Tibial nerve (tissue), 4 donors: ENCODE measurements at regions not wholly inside any gene's neighbourhood (a gene's known extent, or its start where the extent isn't known, plus 50 kb on each side); places are given as distances from the start of the nearest gene placed in this dataset.

Source experiments
- DNase-seq, 2 donors: peaks; one replicate each; pipeline ENCODE4 v3.0.0-alpha.2; 2019; ENCODE audit warnings: low spot score in 2 of 2
- H3K27ac ChIP-seq, 4 donors: fragments of 200-600 bp; sonication (generic) in 3 of 4; one replicate each; pipeline ENCODE4 v1.5.1; 2017 to 2019; ENCODE audit warnings: mild to moderate bottlenecking in 1 of 4
- H3K27me3 ChIP-seq, 2 donors: fragments of 200-600 bp; sonication (generic) in 1 of 2; one replicate each; pipeline versions ENCODE4 v1.5.1 to v1.6.0; 2017 to 2019
- H3K36me3 ChIP-seq, 3 donors: fragments of 200-600 bp; sonication (generic); one replicate each; pipeline ENCODE4 v1.5.1; 2018 to 2019
- H3K4me1 ChIP-seq, 4 donors: fragments of 200-600 bp; sonication (generic) in 3 of 4; one replicate each; pipeline ENCODE4 v1.5.1; 2017 to 2019
- H3K4me3 ChIP-seq, 4 donors: fragments of 200-600 bp; sonication (generic) in 3 of 4; one replicate each; pipeline ENCODE4 v1.5.1; 2017 to 2019; ENCODE audit warnings: mild to moderate bottlenecking in 1 of 4, moderate library complexity in 1 of 4
- H3K9me3 ChIP-seq, 4 donors: fragments of 200-600 bp; sonication (generic) in 3 of 4; one replicate each; pipeline ENCODE4 v1.5.1; 2017 to 2019
- CTCF ChIP-seq, 5 experiments: fragments of 200-600 bp in 3 of 5; fragments of 450-650 bp in 2 of 5; sonication (generic) in 3 of 5; IDR thresholded peaks; one replicate each; pipeline ENCODE4 v1.5.1; 2016 to 2019; ENCODE audit warnings: antibody characterized with exemption in 5 of 5, mild to moderate bottlenecking in 3 of 5, moderate library complexity in 2 of 5
- EP300 ChIP-seq, 2 donors: sonication (generic); formaldehyde crosslinking; IDR thresholded peaks; one replicate each; pipeline ENCODE4 v1.6.1; 2017; ENCODE audit warnings: antibody characterized with exemption in 2 of 2, mild to moderate bottlenecking in 1 of 2
- POLR2A ChIP-seq, 2 donors: fragments of 450-650 bp; IDR thresholded peaks; one replicate each; pipeline ENCODE4 v1.6.1; 2017; ENCODE audit warnings: antibody characterized with exemption in 2 of 2, mild to moderate bottlenecking in 2 of 2, moderate library complexity in 2 of 2
- WGBS, 2 donors: methylation state at CpG; one replicate each; pipeline ENCODE4 v1.1.5; 2018; 5-methylcytosine and 5-hydroxymethylcytosine counted together

- no peaks in the 10 kb centered on the region for H3K27me3 ChIP-seq
- H3K4me1 ChIP-seq: no peaks in the 10 kb centered on the region
- no peak for TF ChIP-seq POLR2A (IDR thresholded peaks at IDR 0.05)
- H3K4me3 ChIP-seq: no peak overlapping the region
- H3K36me3 ChIP-seq: no peaks in the 10 kb centered on the region
- DNase-seq: no peak
- peaks cover 0 to 4% (median 0%) of the 10 kb centered on the region in 4 donors for H3K9me3 ChIP-seq
- WGBS, 2 donors: 83 to 86% methylated on average over 2 of the region's 2 CpGs
- H3K27ac ChIP-seq: no peak overlapping the region
These were observed 806.4 kb downstream of the GALR1 start for GRCh38 chr18:78056011-78056410.

GRCh38 chr18:78069784-78070664 lies 820.4 kb downstream of the GALR1 start:
- H3K4me1 ChIP-seq: peaks cover 0 to 21% (median 3%) of the 10 kb centered on the region in 4 donors
- H3K36me3 ChIP-seq: no peaks in the 10 kb centered on the region
- H3K4me3 ChIP-seq: no peak overlapping the region
- peak overlapping the region in 2 of 4 donors; percentile 3 to 33 for H3K27ac ChIP-seq
- 43 to 45% methylated on average over 13 of the region's 13 CpGs for WGBS, 2 donors
- no peaks in the 10 kb centered on the region for H3K9me3 ChIP-seq
- DNase-seq: peak; percentile 28 to 66
- no peaks in the 10 kb centered on the region for H3K27me3 ChIP-seq
- TF ChIP-seq EP300 (IDR thresholded peaks at IDR 0.05) (peak in 1 of 2 donors; percentile 3), CTCF (IDR thresholded peaks at IDR 0.05) (no peak)

GRCh38 chr18:78071166-78071710 lies 821.6 kb downstream of the GALR1 start:
- DNase-seq: no peak
- Histone ChIP-seq H3K4me1 (peaks cover 0 to 21% (median 3%) of the 10 kb centered on the region in 4 donors), H3K4me3 (no peak overlapping the region), H3K36me3 (no peaks in the 10 kb centered on the region), H3K9me3 (no peaks in the 10 kb centered on the region), H3K27ac (no peak overlapping the region), H3K27me3 (no peaks in the 10 kb centered on the region)
- 85 to 89% methylated on average over 19 of the region's 19 CpGs for WGBS, 2 donors
- TF ChIP-seq CTCF (IDR thresholded peaks at IDR 0.05) (no peak), POLR2A (IDR thresholded peaks at IDR 0.05) (no peak), EP300 (IDR thresholded peaks at IDR 0.05) (no peak)

- Histone ChIP-seq H3K9me3 (no peaks in the 10 kb centered on the region), H3K27ac (no peak overlapping the region), H3K36me3 (no peaks in the 10 kb centered on the region), H3K4me3 (no peak overlapping the region), H3K27me3 (no peaks in the 10 kb centered on the region), H3K4me1 (peaks cover 0 to 21% (median 3%) of the 10 kb centered on the region in 4 donors)
- TF ChIP-seq EP300 (IDR thresholded peaks at IDR 0.05) (no peak), POLR2A (IDR thresholded peaks at IDR 0.05) (no peak), CTCF (IDR thresholded peaks at IDR 0.05) (no peak)
- whole genome bisulfite sequencing, 2 donors: 89 to 95% methylated on average over 3 of the region's 3 CpGs
- DNase-seq: no peak
These were observed 822.1 kb downstream of the GALR1 start for GRCh38 chr18:78071776-78072175.

- Histone ChIP-seq H3K4me3 (no peak overlapping the region), H3K9me3 (no peaks in the 10 kb centered on the region), H3K27ac (no peak overlapping the region), H3K36me3 (no peaks in the 10 kb centered on the region), H3K4me1 (peaks cover 0 to 21% (median 3%) of the 10 kb centered on the region in 4 donors), H3K27me3 (no peaks in the 10 kb centered on the region)
- 68 to 75% methylated on average over 14 of the region's 14 CpGs for WGBS, 2 donors
- TF ChIP-seq EP300 (IDR thresholded peaks at IDR 0.05) (no peak), CTCF (IDR thresholded peaks at IDR 0.05) (no peak)
- DNase-seq: no peak
These were observed 822.7 kb downstream of the GALR1 start for GRCh38 chr18:78072375-78072774.
